ENCODE measurements at regions not wholly inside any gene's neighbourhood (a gene's known extent, or its start where the extent isn't known, plus 50 kb on each side); places are given as distances from the start of the nearest gene placed in this dataset.

- no peak for DNase-seq
Observed at GRCh38 chr1:88104886-88105285, 579.2 kb upstream of the PKN2 start.

- DNase-seq: no peak
Observed at GRCh38 chr1:88111816-88112215, 572.3 kb upstream of the PKN2 start.

GRCh38 chr1:88117597-88117996 is 566.5 kb upstream of the PKN2 start:
- DNase-seq: no peak

DNA sequence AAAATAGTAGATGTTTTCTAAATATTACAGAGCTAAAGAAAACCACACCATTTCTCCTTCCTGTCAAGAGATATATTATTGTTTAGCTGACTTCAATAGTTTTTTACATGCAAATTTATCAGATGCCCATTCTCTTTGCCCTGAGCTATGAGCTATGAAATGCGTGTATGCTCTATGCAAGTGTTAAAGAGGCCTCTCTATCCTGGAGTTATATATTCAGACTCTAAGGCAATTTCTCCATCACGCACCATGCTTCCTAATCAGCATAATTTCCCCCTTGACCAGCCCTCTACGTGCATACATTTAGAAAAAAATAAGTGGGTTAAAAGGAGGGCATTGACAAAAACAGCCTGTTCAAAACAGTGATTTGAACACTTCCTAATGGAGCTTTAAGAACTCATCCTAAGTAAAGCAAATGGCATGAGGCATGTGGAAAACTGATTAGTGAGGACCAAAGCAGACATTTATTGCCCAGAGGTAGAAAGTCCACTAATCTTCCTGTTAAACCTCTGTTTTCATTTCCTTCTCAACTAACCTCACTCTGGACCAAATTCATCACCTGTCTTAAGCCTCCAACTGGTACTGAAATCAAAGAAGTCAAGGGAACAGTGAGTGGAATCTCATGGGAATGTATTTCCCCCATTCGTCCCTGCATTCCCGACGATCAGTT is 565.8 kb upstream of the PKN2 start:
- no peak for DNase-seq

- no peak for DNase-seq
Observed at GRCh38 chr1:88124614-88125013, 559.5 kb upstream of the PKN2 start.

GRCh38 chr1:88126467-88126866 is 557.6 kb upstream of the PKN2 start:
- DNase-seq: no peak

DNA sequence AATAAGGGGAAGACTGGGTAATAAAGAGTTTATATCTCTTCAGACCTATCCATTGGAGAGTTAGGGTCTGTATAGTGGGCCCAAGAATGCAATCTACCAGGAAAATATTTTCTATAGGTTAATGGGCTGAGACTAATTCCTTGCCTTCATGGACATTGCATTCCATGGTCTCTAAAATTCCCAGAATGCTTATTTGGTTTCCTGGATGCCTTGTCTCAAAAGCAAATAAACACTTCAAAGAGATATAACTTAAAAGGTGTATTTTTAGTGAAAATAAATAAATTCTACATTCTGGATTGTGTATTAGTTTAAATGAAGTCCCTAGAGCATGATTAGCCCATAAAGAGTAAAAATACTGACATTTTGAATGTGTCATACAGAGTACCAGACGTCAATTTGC is 550.1 kb upstream of the PKN2 start:
- no peak for DNase-seq

DNA sequence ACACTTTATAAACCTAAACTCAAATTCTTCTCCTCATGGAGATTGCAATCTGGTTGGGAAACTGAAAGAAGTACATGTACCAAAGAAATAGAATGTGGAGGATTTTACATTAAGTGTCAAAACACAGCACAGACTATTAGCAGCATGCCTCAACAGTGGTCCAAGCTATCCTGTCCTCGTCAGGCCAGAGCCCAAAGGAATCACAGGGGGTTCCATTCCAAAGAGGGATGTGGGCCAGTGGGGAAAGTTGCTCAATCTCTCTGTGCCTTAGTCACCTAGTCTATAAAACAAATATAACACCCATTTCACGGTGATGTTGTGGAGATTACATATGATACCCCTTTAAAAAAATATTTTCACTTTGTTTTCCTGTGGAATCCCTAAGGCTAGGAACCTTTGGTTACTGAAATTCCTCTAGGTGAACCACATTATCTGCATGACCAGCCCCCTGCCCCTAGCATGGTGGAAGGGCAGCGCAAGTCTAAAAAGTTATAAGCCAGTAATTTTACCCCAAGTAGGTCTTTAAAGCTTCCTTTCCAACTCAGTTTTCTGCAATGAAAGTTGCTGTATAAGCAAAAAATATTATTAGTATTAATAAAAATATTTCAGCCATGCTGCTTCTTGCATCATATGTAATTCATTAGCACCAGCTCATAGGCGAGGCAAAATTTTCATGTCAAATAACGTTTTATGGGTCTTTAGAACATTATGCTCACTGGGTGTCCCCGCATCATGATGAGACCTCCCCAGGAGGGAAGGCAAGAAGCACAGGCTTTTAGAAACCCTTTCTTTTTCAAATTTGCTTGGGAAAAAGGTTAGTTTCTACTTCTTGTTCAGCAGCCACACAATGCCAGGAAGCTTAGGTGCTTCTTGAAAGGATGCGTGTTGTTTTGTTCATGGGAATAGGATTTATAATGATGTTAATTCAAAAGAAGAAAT is 548.8 kb upstream of the PKN2 start:
- no peak for DNase-seq

GRCh38 chr1:88139633-88140032 is 544.4 kb upstream of the PKN2 start:
- no peak for DNase-seq

- no peak for DNase-seq
Observed at GRCh38 chr1:88140325-88140724, 543.7 kb upstream of the PKN2 start.

- no peak for DNase-seq
Observed at GRCh38 chr1:88141499-88142074, 542.5 kb upstream of the PKN2 start.

DNA sequence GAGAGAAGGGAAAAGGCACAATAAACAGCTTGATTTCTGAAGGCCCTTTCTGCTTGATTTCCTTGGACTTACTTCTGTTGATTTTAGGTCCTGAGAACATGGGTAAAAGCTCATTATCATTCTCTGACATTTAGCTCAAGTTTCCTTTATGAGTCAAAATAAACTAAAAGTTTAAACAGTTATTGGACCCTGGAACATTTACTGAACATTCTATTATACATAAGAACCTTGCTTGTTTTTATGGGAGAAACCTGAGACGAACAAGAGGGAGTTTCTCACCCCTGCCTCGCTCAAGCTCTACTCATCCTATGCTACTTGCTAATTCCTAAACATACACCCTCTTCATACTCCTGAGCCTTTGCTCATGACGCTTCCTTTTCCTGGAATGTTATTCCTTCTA is 538.3 kb upstream of the PKN2 start:
- no peak for DNase-seq

- no peak for DNase-seq
Observed at GRCh38 chr1:88149686-88150085, 534.4 kb upstream of the PKN2 start.

DNA sequence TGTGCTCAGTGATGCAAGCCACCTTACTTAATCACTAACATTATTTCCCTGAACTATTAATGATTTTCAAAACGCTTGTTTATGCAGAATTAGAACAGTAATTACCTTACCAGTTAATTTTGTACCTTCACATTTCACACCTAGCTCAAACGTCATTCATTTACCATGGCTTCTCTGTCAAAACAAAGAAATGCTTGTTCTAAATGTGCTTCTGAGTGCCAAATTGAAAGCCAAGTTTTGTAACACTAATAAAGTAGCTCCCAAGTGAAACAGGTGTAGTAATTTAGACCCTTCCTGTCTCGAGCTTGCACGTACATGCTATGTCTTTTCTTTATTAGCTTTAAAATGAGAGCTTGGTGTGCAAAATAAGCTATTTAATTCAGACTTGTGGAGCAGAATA is 533.7 kb upstream of the PKN2 start:
- DNase-seq: no peak

- DNase-seq: no peak
Observed at GRCh38 chr1:88163187-88163586, 520.9 kb upstream of the PKN2 start.

- no peak for DNase-seq
Observed at GRCh38 chr1:88168126-88168525, 515.9 kb upstream of the PKN2 start.

DNA sequence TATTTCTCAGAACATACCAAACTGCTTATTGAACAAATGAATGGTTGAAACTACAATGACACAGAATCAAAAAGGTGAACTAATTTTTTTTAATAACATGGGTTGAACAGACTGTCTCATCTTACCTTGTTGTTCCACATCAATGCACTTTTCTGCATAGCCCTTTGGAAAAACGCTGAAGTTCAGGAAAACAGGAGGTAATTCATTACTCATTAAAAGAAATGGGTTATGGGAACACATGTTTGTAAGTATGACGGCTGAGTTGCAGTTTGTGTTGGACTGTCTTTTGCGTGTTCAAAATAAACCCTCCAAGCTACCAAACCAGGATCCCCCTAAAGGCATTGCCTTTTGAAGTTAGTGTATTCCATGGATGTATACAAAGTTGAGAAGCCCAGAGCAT is 514.9 kb upstream of the PKN2 start:
- no peak for DNase-seq

- DNase-seq: no peak
Observed at GRCh38 chr1:88169939-88170338, 514.1 kb upstream of the PKN2 start.

GRCh38 chr1:88175120-88175630 is 508.9 kb upstream of the PKN2 start:
- DNase-seq: no peak

- DNase-seq: no peak
Observed at GRCh38 chr1:88175631-88176226, 508.3 kb upstream of the PKN2 start.

GRCh38 chr1:88179943-88180342 is 504.1 kb upstream of the PKN2 start:
- DNase-seq: no peak

- DNase-seq: peak; percentile 72
Observed at GRCh38 chr1:88180449-88181108, 503.5 kb upstream of the PKN2 start.

- DNase-seq: no peak
Observed at GRCh38 chr1:88186911-88187310, 497.2 kb upstream of the PKN2 start.
